Stomach (tissue), 8 donors: ENCODE measurements at regions not wholly inside any gene's neighbourhood (a gene's known extent, or its start where the extent isn't known, plus 50 kb on each side); places are given as distances from the start of the nearest gene placed in this dataset.

Experiments
- DNase-seq, 2 donors: peaks; one replicate each; pipeline versions ENCODE4 v3.0.0 to v3.0.0-alpha.2; 2013 to 2019
- H3K27ac ChIP-seq, 5 donors: fragments of 200-600 bp in 4 of 5; sonication (generic) in 4 of 5; one replicate each; pipeline ENCODE4 v1.5.1; 2013 to 2019; ENCODE audit warnings: mild to moderate bottlenecking in 1 of 5, moderate library complexity in 1 of 5
- H3K27me3 ChIP-seq, 3 donors: fragments of 200-600 bp; sonication (generic); one replicate each; pipeline ENCODE4 v1.5.1; 2017 to 2019; ENCODE audit warnings: mixed run types in 1 of 3
- H3K36me3 ChIP-seq, 4 donors: fragments of 200-600 bp; sonication (generic); 1 replicate in 3 of 4; 2 replicates in 1 of 4; pipeline ENCODE4 v1.5.1; 2016 to 2019
- H3K4me1 ChIP-seq, 4 donors: fragments of 200-600 bp; sonication (generic); one replicate each; pipeline ENCODE4 v1.5.1; 2016 to 2019
- H3K4me3 ChIP-seq, 4 donors: fragments of 200-600 bp; sonication (generic) in 3 of 4; one replicate each; pipeline ENCODE4 v1.5.1; 2016 to 2019; ENCODE audit warnings: mild to moderate bottlenecking in 1 of 4
- H3K9me3 ChIP-seq, 4 donors: fragments of 200-600 bp; sonication (generic); one replicate each; pipeline ENCODE4 v1.5.1; 2016 to 2019
- CTCF ChIP-seq, 7 experiments: fragments of 450-650 bp in 4 of 7; fragments of 200-600 bp in 3 of 7; sonication (generic) in 3 of 7; IDR thresholded peaks; one replicate each; pipeline ENCODE4 v1.5.1; 2016 to 2019; ENCODE audit warnings: antibody characterized with exemption in 7 of 7, control low read depth in 2 of 7, mild to moderate bottlenecking in 1 of 7
- EP300 ChIP-seq: sonication (generic); formaldehyde crosslinking; IDR thresholded peaks from one replicate; pipeline ENCODE4 v1.6.1; 2017; ENCODE audit warnings: antibody characterized with exemption
- POLR2A ChIP-seq, 4 donors: fragments of 450-650 bp; IDR thresholded peaks; one replicate each; pipeline ENCODE4 v1.6.1; 2016; ENCODE audit warnings: antibody characterized with exemption in 4 of 4, control low read depth in 2 of 4, mild to moderate bottlenecking in 1 of 4, moderate library complexity in 1 of 4
- POLR2AphosphoS5 ChIP-seq, 3 donors: sonication (generic); formaldehyde crosslinking; IDR thresholded peaks; one replicate each; pipeline ENCODE4 v1.6.1; 2016; ENCODE audit warnings: antibody characterized with exemption in 3 of 3
- WGBS, 5 donors: extraction: QIAGEN DNeasy Blood & Tissue Kit in 3 of 5; methylation state at CpG; one replicate each; pipeline versions ENCODE4 v1.1.5 to v1.1.7; 2013 to 2018; 5-methylcytosine and 5-hydroxymethylcytosine counted together
- intact Hi-C: fragments of 100-400 bp; cut with DNase I; formaldehyde crosslinking; loops from one replicate; pipeline ENCODE4 v1.15.1; 2023; ENCODE audit warnings: low total_unique reads
- donor health status: healthy with polysubstance abuse.
- donor health status: Bipolar disorder and iron deficiency.
- donor health status: healthy.

GRCh38 chr3:106398891-106399600 lies 530.2 kb upstream of the CBLB start:
- DNase-seq: no peak
- TF ChIP-seq CTCF (IDR thresholded peaks at IDR 0.05): no peak
- no peak for TF ChIP-seq POLR2AphosphoS5 (IDR thresholded peaks at IDR 0.05)
- TF ChIP-seq EP300: no peak
- no peak for TF ChIP-seq POLR2A (IDR thresholded peaks at IDR 0.05)
- WGBS, 5 donors: 32 to 45% (median 40%) methylated on average over 2 of the region's 2 CpGs
- no peak overlapping the region for H3K4me3 ChIP-seq
- H3K36me3 ChIP-seq: no peaks in the 10 kb centered on the region
- intact Hi-C loops: no loop called here
- H3K27ac ChIP-seq: no peak overlapping the region
- no peaks in the 10 kb centered on the region for H3K9me3 ChIP-seq
- no peaks in the 10 kb centered on the region for H3K4me1 ChIP-seq
- H3K27me3 ChIP-seq: no peaks in the 10 kb centered on the region

- DNase-seq: no peak
- H3K4me3 ChIP-seq: no peak overlapping the region
- no peak overlapping the region for H3K27ac ChIP-seq
- H3K9me3 ChIP-seq: no peaks in the 10 kb centered on the region
- no peaks in the 10 kb centered on the region for H3K36me3 ChIP-seq
- no peak for TF ChIP-seq POLR2A (IDR thresholded peaks at IDR 0.05)
- TF ChIP-seq CTCF (IDR thresholded peaks at IDR 0.05): no peak
- no peak for TF ChIP-seq POLR2AphosphoS5 (IDR thresholded peaks at IDR 0.05)
- no peak for TF ChIP-seq EP300
- intact Hi-C loops: no loop called here
- 78 to 84% (median 80%) methylated on average over 4 of the region's 4 CpGs for WGBS, 5 donors
- H3K27me3 ChIP-seq: no peaks in the 10 kb centered on the region
- H3K4me1 ChIP-seq: no peaks in the 10 kb centered on the region
Measured at GRCh38 chr3:106399761-106400160, 530.9 kb upstream of the CBLB start.

GRCh38 chr3:106401666-106402490 lies 533.1 kb upstream of the CBLB start:
- Histone ChIP-seq H3K36me3 (no peaks in the 10 kb centered on the region), H3K9me3 (no peaks in the 10 kb centered on the region), H3K4me1 (no peaks in the 10 kb centered on the region), H3K27me3 (no peaks in the 10 kb centered on the region), H3K4me3 (no peak overlapping the region), H3K27ac (no peak overlapping the region)
- WGBS, 5 donors: 51 to 80% (median 71%) methylated on average over 3 of the region's 3 CpGs
- TF ChIP-seq POLR2A (IDR thresholded peaks at IDR 0.05) (no peak), CTCF (IDR thresholded peaks at IDR 0.05) (no peak), POLR2AphosphoS5 (IDR thresholded peaks at IDR 0.05) (no peak), EP300 (no peak)
- no peak for DNase-seq
- intact Hi-C loops: no loop called here

GRCh38 chr3:106403371-106404145 lies 534.7 kb upstream of the CBLB start:
- H3K27me3 ChIP-seq: no peaks in the 10 kb centered on the region
- intact Hi-C loops: no loop called here
- DNase-seq: no peak
- no peak overlapping the region for H3K4me3 ChIP-seq
- no peak overlapping the region for H3K27ac ChIP-seq
- WGBS, 5 donors: 88 to 95% (median 92%) methylated on average over 7 of the region's 7 CpGs
- H3K9me3 ChIP-seq: no peaks in the 10 kb centered on the region
- H3K36me3 ChIP-seq: no peaks in the 10 kb centered on the region
- TF ChIP-seq CTCF (IDR thresholded peaks at IDR 0.05) (no peak), POLR2A (IDR thresholded peaks at IDR 0.05) (no peak), EP300 (no peak), POLR2AphosphoS5 (IDR thresholded peaks at IDR 0.05) (no peak)
- no peaks in the 10 kb centered on the region for H3K4me1 ChIP-seq
